Naive B cell (primary cell): ENCODE measurements at regions not wholly inside any gene's neighbourhood (a gene's known extent, or its start where the extent isn't known, plus 50 kb on each side); places are given as distances from the start of the nearest gene placed in this dataset.

Experiments used
- ATAC-seq, 2 donors: fragments of 150-1000 bp; cut with Tn5 transposase; 2 replicates each; pipeline ENCODE4 v1.10.0; 2021; ENCODE audit warnings: low read depth in 2 of 2, mild to moderate bottlenecking in 2 of 2, moderate library complexity in 2 of 2
- DNase-seq: peaks from one replicate; pipeline ENCODE4 v3.0.0; 2022
- H3K27ac Mint-ChIP-seq, 6 donors: one replicate each; pipeline ENCODE4 v1.8.0; 2020 to 2022; ENCODE audit warnings: mild to moderate bottlenecking in 6 of 6, mixed read lengths in 6 of 6, moderate library complexity in 5 of 6, inconsistent platforms in 2 of 6
- H3K27me3 Mint-ChIP-seq, 3 donors: one replicate each; pipeline ENCODE4 v1.8.0; 2021 to 2022; ENCODE audit warnings: mixed read lengths in 3 of 3, mild to moderate bottlenecking in 1 of 3
- H3K36me3 Mint-ChIP-seq, 2 donors: one replicate each; pipeline ENCODE4 v1.8.0; 2020 to 2022; ENCODE audit warnings: mixed read lengths in 2 of 2, inconsistent platforms in 1 of 2, mild to moderate bottlenecking in 1 of 2
- H3K4me1 Mint-ChIP-seq, 3 donors: one replicate each; pipeline ENCODE4 v1.8.0; 2020 to 2022; ENCODE audit warnings: mixed read lengths in 3 of 3, inconsistent platforms in 1 of 3, mild to moderate bottlenecking in 1 of 3, moderate library complexity in 1 of 3
- H3K4me3 Mint-ChIP-seq, 8 donors: one replicate each; pipeline ENCODE4 v1.8.0; 2020 to 2022; ENCODE audit warnings: mild to moderate bottlenecking in 8 of 8, mixed read lengths in 8 of 8, moderate library complexity in 8 of 8, inconsistent platforms in 2 of 8
- H3K9me3 Mint-ChIP-seq, 7 donors: one replicate each; pipeline ENCODE4 v1.8.0; 2020 to 2022; ENCODE audit warnings: mixed read lengths in 7 of 7, mild to moderate bottlenecking in 5 of 7, inconsistent platforms in 2 of 7, moderate library complexity in 1 of 7

DNA sequence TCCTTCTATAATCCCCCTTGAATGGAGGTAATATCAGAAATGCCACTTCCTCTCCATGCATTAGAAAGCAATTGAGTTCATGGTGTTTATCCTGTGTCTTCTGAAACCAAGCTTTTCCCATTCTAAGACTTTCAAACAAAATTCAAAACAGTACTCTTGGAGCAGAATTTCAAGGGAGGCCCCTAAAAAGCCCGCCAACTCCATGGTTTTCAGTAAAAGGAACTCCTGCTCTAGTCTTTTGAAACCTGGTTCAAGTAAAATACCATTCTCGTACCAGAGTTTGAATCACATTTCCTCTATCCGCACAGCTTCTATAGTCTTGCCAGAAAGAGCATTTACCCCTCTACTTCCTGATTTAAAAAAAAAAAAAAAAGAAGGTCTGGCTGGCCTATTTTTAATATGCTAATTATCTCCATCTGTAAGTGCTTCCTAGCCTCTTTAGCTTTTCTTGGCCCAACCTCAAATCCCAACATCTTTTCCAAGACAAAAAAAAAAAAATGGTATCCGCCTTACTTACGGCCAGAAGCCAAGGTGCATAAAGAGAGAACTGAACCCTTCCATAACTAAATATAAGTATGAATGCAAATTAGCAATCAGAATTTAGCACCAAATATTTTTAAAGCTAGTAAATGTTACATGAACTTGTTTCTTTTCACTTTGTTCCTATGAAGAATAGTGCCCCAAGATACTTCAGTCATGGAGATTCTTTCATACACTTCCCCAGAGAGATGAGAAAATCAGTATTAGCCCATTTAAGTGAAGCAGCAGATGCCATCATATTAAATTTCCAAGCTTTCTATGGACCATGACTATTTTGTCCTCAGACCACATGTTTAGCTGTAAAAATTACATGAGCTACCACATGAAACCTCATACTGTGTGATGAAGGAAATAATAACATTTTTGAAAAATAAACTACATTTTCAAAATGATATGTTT is 199.9 kb upstream of the FAM3C start:
- ATAC-seq (no peak), DNase-seq (no peak)
- Mint-ChIP-seq H3K27ac (no peak overlapping the region), H3K4me3 (no peak overlapping the region), H3K9me3 (peaks cover 5 to 43% (median 14%) of the 10 kb centered on the region in 7 donors), H3K27me3 (peaks cover 5 to 14% (median 9%) of the 10 kb centered on the region in 3 donors), H3K4me1 (no peaks in the 10 kb centered on the region), H3K36me3 (no peaks in the 10 kb centered on the region)

DNA sequence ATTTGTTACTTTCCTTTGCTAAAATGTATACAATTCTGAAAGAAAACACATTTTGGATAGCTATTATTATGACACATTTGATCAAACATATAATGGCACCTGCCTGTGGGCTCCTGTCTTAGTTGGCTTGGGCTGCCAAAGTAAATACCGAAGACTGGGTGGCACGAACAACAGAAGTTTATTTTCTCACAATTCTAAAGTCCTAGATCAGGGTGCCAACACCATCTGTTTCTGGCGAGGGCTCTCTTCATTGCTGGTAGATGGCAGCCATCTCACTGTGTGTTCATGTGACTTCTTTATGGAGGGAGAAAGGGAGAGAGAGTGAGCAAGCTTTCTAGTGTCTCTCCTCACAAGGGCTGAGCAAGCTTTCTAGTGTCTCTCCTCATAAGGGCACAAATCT is 195.8 kb upstream of the FAM3C start:
- Mint-ChIP-seq H3K27me3 (peaks cover 9 to 19% (median 9%) of the 10 kb centered on the region in 3 donors), H3K4me3 (no peak overlapping the region), H3K9me3 (peaks cover 5 to 32% (median 10%) of the 10 kb centered on the region in 7 donors), H3K4me1 (no peaks in the 10 kb centered on the region), H3K27ac (no peak overlapping the region), H3K36me3 (no peaks in the 10 kb centered on the region)
- ATAC-seq (no peak), DNase-seq (no peak)

DNA sequence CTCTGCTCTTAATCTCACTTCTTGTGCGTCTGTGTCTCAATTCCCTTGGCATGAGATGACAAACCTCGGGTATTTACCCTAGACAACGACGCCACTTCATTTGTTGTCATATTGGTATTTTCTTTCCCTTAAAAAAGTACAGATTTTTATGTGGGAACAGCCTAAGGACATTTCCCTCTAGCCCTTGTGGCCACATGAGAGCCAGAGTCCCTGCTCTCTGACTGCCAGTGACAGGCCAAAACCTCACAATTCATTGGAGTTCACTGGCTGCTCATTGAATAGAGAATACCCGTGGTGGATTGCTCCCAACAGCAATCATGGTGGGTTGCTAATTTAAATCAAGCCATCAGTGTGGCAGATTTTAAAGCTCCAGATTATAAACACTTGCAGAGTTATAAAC is 191.3 kb upstream of the FAM3C start:
- Mint-ChIP-seq H3K9me3 (peaks cover 4 to 11% (median 5%) of the 10 kb centered on the region in 7 donors), H3K36me3 (no peaks in the 10 kb centered on the region), H3K4me1 (no peaks in the 10 kb centered on the region), H3K4me3 (no peak overlapping the region), H3K27me3 (peaks cover 18 to 36% (median 26%) of the 10 kb centered on the region in 3 donors), H3K27ac (no peak overlapping the region)
- DNase-seq (no peak), ATAC-seq (no peak)

DNA sequence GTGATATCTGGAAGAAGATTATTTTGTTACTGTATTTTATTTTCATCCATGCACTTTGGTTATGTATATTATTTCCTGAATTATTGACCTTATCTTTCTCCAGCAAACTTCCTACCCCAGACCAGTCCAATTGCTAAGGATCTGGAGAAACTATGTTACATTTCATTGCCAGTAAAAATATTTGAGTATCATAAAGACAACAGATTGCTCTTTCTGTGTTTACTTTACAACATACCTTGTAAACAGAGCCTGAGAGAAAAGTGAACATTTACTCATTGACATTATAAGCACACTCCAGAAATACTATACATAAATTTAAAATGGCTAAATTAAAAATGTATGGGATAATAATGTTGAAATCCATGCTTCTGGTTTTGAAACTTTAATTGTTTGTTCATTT is 186.2 kb upstream of the FAM3C start:
- ATAC-seq (no peak), DNase-seq (no peak)
- Mint-ChIP-seq H3K4me1 (no peaks in the 10 kb centered on the region), H3K4me3 (no peak overlapping the region), H3K9me3 (no peaks in the 10 kb centered on the region), H3K27ac (no peak overlapping the region), H3K27me3 (peaks cover 41 to 62% (median 41%) of the 10 kb centered on the region in 3 donors), H3K36me3 (no peaks in the 10 kb centered on the region)

DNA sequence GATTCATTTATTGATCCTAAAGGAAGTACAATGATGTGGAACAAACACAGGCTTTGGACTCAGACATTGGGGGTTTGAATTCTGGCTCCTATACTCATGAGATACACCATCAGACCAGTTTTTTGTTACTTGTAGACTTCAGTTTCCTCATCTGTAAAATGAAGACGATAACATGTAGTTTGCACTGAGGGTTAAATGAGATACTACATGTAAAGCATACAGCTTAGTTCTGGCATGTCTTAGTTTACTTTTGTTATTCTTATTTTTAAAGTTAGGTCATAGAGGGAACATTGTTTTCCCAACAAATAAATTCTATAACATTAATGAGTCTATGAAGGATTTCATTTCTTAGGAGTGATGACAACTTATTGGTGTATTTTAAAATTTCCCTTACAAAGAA is 183.5 kb upstream of the FAM3C start:
- peaks cover 43 to 60% (median 52%) of the 10 kb centered on the region in 3 donors for H3K27me3 Mint-ChIP-seq
- H3K27ac Mint-ChIP-seq, result no peak overlapping the region
- H3K36me3 Mint-ChIP-seq, result no peaks in the 10 kb centered on the region
- H3K4me3 Mint-ChIP-seq, result no peak overlapping the region
- DNase-seq (no peak), ATAC-seq (no peak)
- H3K9me3 Mint-ChIP-seq, result no peaks in the 10 kb centered on the region
- H3K4me1 Mint-ChIP-seq, result no peaks in the 10 kb centered on the region

- Mint-ChIP-seq H3K9me3 (no peaks in the 10 kb centered on the region), H3K4me1 (no peaks in the 10 kb centered on the region), H3K27me3 (peaks cover 43 to 62% (median 53%) of the 10 kb centered on the region in 3 donors), H3K27ac (no peak overlapping the region), H3K36me3 (no peaks in the 10 kb centered on the region), H3K4me3 (no peak overlapping the region)
- ATAC-seq, result no peak
- DNase-seq, result no peak
These were observed 182.6 kb upstream of the FAM3C start for GRCh38 chr7:121578669-121579068.

DNA sequence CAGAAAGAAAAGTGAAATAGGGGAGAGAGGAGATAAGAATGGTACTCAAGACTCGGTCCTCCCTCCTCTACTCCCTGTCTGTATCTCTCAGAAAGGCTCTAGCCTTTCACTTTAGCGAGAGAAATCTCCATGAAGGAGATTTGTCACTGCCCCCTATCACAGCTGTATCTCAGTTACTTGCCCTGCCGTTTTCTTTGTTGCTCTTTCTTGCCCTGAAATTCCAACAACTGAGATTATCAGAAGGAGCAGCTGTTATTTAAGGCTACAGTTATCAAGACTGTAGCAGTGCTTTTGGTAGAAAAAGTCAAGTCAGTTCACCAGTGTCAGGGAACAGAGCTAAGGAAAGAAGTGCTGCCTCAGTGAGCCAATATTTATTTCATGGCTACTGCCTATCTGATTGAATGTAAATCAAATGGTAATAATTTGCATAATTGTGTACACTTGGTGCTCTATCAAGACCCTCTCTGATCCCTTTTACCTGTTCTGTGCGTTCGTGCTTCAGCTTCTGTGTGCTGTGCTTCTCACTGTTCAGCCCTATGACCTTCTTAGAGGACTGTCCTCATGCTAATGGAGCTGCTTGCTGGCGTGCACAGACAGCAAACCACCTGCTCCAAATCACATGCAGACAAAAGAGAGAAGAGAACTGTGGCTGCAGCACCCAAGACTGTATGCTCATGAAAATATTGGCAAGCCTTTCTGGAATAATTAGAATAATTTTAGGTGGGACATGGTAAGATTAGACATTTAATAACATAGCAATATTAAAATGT is 180.2 kb upstream of the FAM3C start:
- peaks cover 36 to 49% (median 37%) of the 10 kb centered on the region in 3 donors for H3K27me3 Mint-ChIP-seq
- DNase-seq, result no peak
- no peak for ATAC-seq

DNA sequence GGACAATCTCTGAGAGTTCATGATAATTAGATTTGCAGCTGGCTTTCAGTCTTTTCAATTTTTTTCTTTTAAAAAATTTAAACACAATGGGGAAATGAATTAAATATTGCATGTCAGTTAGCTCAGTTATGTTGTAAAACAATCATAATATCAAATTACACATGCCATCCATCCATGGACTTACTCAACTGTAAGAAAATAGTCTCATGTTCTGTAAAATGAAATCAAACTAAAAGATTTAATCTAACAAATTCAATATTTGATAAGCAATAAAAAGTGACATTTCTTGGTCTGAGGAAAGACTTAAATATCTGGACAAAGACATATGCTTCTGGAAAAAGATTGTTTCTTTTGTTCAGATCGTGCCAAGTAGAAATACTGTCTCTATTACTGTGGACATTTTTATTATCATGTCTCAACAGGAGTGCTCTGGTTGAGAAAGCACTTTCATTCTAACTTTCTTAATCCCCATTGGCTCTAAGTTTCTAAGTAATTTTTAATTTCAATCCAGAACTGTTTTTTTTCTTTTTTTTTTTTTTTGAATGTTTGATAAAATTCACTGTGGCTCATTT is 179.2 kb upstream of the FAM3C start:
- Mint-ChIP-seq H3K27me3 (peaks cover 34 to 52% (median 43%) of the 10 kb centered on the region in 3 donors), H3K27ac (no peak overlapping the region), H3K36me3 (no peaks in the 10 kb centered on the region), H3K9me3 (no peaks in the 10 kb centered on the region), H3K4me3 (no peak overlapping the region), H3K4me1 (no peaks in the 10 kb centered on the region)
- DNase-seq (no peak), ATAC-seq (no peak)

More for the DNA sequence above, 180.2 kb upstream of the FAM3C start:
- Mint-ChIP-seq H3K9me3 (no peaks in the 10 kb centered on the region), H3K4me3 (no peak overlapping the region), H3K27ac (no peak overlapping the region), H3K4me1 (no peaks in the 10 kb centered on the region), H3K36me3 (no peaks in the 10 kb centered on the region)

DNA sequence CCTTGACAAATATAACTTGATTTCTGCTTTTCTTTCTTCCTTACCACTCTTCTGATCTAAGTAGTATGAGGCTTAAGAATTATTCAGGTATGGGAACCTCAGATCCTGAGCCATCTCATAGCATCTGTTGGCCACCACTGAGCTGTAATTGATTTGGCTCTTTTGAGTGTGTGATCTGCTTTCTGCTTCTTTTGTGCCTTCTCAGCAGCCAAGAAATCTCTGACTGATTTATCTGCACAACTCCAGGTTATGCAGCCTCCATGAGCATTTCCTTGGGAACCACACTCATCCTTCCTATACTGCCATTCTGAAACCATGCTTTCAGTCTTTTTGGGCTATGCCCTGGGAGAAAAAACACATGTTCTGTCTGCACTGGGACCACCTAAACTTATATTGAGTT is 178.0 kb upstream of the FAM3C start:
- Mint-ChIP-seq H3K9me3 (no peaks in the 10 kb centered on the region), H3K36me3 (no peaks in the 10 kb centered on the region), H3K27ac (no peak overlapping the region), H3K27me3 (peaks cover 27 to 48% (median 44%) of the 10 kb centered on the region in 3 donors), H3K4me1 (no peaks in the 10 kb centered on the region), H3K4me3 (no peak overlapping the region)
- DNase-seq (no peak), ATAC-seq (no peak)

DNA sequence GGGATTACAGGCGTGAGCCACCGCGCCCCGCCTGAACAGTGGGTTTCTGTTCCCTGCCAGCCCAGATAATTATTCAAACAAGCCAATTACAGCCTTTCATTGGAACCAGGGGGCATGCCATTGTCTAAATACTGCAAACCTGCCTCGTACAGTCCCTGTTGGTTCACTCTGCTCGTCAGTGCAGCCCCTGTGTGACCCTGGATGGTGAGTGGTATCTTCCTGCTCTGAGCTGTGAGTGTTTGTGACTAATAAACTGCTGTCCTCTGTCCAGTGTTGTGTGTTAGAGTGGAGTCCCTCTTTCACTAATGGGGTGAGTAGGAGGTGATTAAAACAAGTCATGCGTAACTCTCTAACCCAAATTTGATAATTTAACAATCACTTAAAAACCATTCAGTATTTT is 176.5 kb upstream of the FAM3C start:
- Mint-ChIP-seq H3K36me3 (no peaks in the 10 kb centered on the region), H3K4me1 (no peaks in the 10 kb centered on the region), H3K9me3 (no peaks in the 10 kb centered on the region), H3K27ac (peak overlapping the region in 1 of 6 donors; percentile 41), H3K27me3 (peaks cover 22 to 52% (median 33%) of the 10 kb centered on the region in 3 donors), H3K4me3 (no peak overlapping the region)
- no peak for ATAC-seq
- DNase-seq, result no peak

DNA sequence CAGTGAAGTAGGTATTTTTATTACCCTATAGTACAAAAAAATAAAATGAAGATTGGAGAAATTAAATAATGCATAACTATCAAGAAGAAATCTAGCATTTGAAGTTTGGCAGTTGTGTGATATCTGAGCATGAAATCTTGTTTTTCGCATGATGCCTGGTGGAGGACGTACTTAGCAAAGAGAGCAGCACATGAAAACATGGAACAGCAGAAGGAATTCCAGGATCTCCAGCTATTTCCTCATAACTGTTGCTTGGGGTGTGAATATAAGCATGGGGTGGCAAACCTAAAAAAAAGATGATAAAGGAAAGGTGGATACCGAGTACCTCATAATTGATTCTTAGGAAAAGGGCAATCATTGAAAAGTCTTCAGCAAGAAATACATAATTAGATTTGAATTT is 174.3 kb upstream of the FAM3C start:
- no peak overlapping the region for H3K4me3 Mint-ChIP-seq
- peak overlapping the region in 2 of 6 donors; percentile 8 to 21 for H3K27ac Mint-ChIP-seq
- no peaks in the 10 kb centered on the region for H3K4me1 Mint-ChIP-seq
- DNase-seq, result no peak
- H3K36me3 Mint-ChIP-seq, result no peaks in the 10 kb centered on the region
- no peak for ATAC-seq
- H3K27me3 Mint-ChIP-seq, result peaks cover 14 to 41% (median 18%) of the 10 kb centered on the region in 3 donors
- H3K9me3 Mint-ChIP-seq, result no peaks in the 10 kb centered on the region

DNA sequence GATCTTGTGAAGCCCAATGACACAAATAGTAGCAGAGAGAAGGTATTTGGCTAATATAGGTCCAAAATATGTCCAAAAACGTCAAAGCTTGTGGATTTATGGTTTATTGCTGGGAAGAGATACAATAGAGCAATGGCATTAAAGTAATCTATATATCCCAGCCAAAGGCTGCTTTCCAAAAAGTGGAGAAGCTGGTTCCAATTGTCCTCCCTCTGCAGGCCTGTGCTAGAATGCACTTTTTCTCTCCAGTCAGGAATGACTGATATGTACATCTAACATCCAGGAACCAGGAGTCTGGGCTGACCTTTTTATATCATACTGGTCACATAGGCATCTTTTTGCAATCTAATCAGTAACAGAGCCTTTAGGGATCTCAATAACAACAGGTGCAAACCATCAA is 167.1 kb upstream of the FAM3C start:
- H3K9me3 Mint-ChIP-seq, result no peaks in the 10 kb centered on the region
- H3K4me1 Mint-ChIP-seq, result no peaks in the 10 kb centered on the region
- no peak overlapping the region for H3K27ac Mint-ChIP-seq
- H3K36me3 Mint-ChIP-seq, result no peaks in the 10 kb centered on the region
- no peak overlapping the region for H3K4me3 Mint-ChIP-seq
- peaks cover under 1 to 33% (median 11%) of the 10 kb centered on the region in 3 donors for H3K27me3 Mint-ChIP-seq
- ATAC-seq (no peak), DNase-seq (no peak)

- Mint-ChIP-seq H3K27ac (no peak overlapping the region), H3K4me1 (no peaks in the 10 kb centered on the region), H3K36me3 (no peaks in the 10 kb centered on the region), H3K4me3 (no peak overlapping the region), H3K27me3 (peaks cover 3 to 24% (median 14%) of the 10 kb centered on the region in 3 donors), H3K9me3 (no peaks in the 10 kb centered on the region)
- no peak for ATAC-seq
- DNase-seq, result no peak
These were observed 166.2 kb upstream of the FAM3C start for GRCh38 chr7:121562259-121562658.
